K562 (cell line): ENCODE measurements at regions not wholly inside any gene's neighbourhood (a gene's known extent, or its start where the extent isn't known, plus 50 kb on each side); places are given as distances from the start of the nearest gene placed in this dataset.

ENCODE experiments used
- ATAC-seq: fragments of 200-7000 bp; cut with Tn5 transposase; 3 replicates; pipeline ENCODE4 v1.9.1; 2020; ENCODE audit warnings: moderate library complexity
- BruUV-seq: library from RNA; stranded (reverse); fragments of 400-500 nt; replicated peaks from 2 replicates; lab custom pipeline; 2021; lab: Mats Ljungman, UMichigan
- CTCF ChIA-PET: fragments of 300-600 bp; formaldehyde crosslinking; extraction: SDS; loops from one replicate; lab custom pipeline; 2021; ENCODE audit warnings: low intra/inter-chr PET ratio; lab: Yijun Ruan, JAX
- POLR2A ChIA-PET: fragments of 300-600, 350-650 bp; sonication (Branson Sonifier 250); formaldehyde crosslinking; extraction: SDS; loops from one replicate; lab custom pipeline; 2021; ENCODE audit warnings: antibody characterized with exemption, inconsistent platforms; lab: Yijun Ruan, JAX
- DNase-seq, 4 experiments: peaks; one replicate each; pipeline versions ENCODE4 v3.0.0 to v3.0.0-alpha.2; 2011 to 2018; ENCODE audit warnings: low spot score in 3 of 4, mixed read lengths in 3 of 4; ENCODE audit errors: extremely low read depth in 1 of 4
- FAIRE-seq: peaks from 2 replicates; lab custom pipeline; 2011; peaks lifted over from hg19 to GRCh38; lab: Jason Lieb, UNC
- H2AFZ ChIP-seq: 2 replicates; pipeline ENCODE4 v1.6.0; 2011; ENCODE audit warnings: low read depth, low read length, control low read depth, inconsistent platforms
- H3K27ac ChIP-seq: fragments of 200-600 bp; 3 replicates; pipeline ENCODE4 v1.8.0; 2011; ENCODE audit warnings: low read depth, mild to moderate bottlenecking, control low read depth, inconsistent platforms, low read length, moderate library complexity, mixed read lengths; ENCODE audit errors: extremely low read depth
- H3K27me3 ChIP-seq, 2 experiments: fragments of 300-600 bp in 1 of 2; 2 replicates in 1 of 2; 3 replicates in 1 of 2; pipeline versions ENCODE4 v1.6.0 to v1.8.0; 2011; ENCODE audit warnings: inconsistent platforms in 2 of 2, low read length in 2 of 2, mild to moderate bottlenecking in 1 of 2, mixed read lengths in 1 of 2, moderate library complexity in 1 of 2; ENCODE audit not compliant: control insufficient read depth in 2 of 2, insufficient read depth in 2 of 2
- H3K36me3 ChIP-seq: fragments of 300-600 bp; 3 replicates; pipeline ENCODE4 v1.8.0; 2011; ENCODE audit warnings: mild to moderate bottlenecking, low read length, inconsistent platforms; ENCODE audit not compliant: control insufficient read depth, insufficient read depth
- H3K4me1 ChIP-seq, 2 experiments: fragments of 200-600 bp in 1 of 2; replicated peaks in 1 of 2; 2 replicates in 1 of 2; 3 replicates in 1 of 2; pipeline versions ENCODE4 v1.5.1 to v1.8.0; 2011; ENCODE audit warnings: inconsistent platforms in 2 of 2, low read length in 2 of 2, mild to moderate bottlenecking in 1 of 2, mixed read lengths in 1 of 2, moderate library complexity in 1 of 2; ENCODE audit not compliant: control insufficient read depth in 2 of 2, insufficient read depth in 2 of 2
- H3K4me2 ChIP-seq: 2 replicates; pipeline ENCODE4 v1.6.1; 2011; ENCODE audit warnings: low read length, control low read depth, inconsistent platforms, mixed read lengths; ENCODE audit not compliant: insufficient read depth
- H3K4me3 ChIP-seq: fragments of 200-600 bp; sonication (generic), shearing (Covaris generic); 2 replicates; pipeline ENCODE4 v1.5.1; 2016; ENCODE audit warnings: control low read depth, inconsistent platforms
- H3K79me2 ChIP-seq: fragments of 200-600 bp; 3 replicates; pipeline ENCODE4 v1.8.0; 2011; ENCODE audit warnings: low read length, inconsistent platforms; ENCODE audit not compliant: control insufficient read depth, insufficient read depth
- H3K9ac ChIP-seq, 2 experiments: 2 replicates each; pipeline versions ENCODE4 v1.6.0 to v1.6.1; 2011; ENCODE audit warnings: low read depth in 2 of 2, low read length in 2 of 2, control low read depth in 1 of 2, inconsistent platforms in 1 of 2, mild to moderate bottlenecking in 1 of 2, mixed read lengths in 1 of 2; ENCODE audit not compliant: insufficient read depth in 1 of 2
- H3K9me1 ChIP-seq: one replicate; pipeline ENCODE4 v1.6.0; 2011; ENCODE audit warnings: inconsistent platforms, mild to moderate bottlenecking, low read length, moderate library complexity; ENCODE audit not compliant: control insufficient read depth, insufficient read depth
- H3K9me3 ChIP-seq: replicated peaks from 2 replicates; pipeline ENCODE4 v1.5.1; 2011; ENCODE audit warnings: low read depth, low read length, inconsistent platforms; ENCODE audit not compliant: control insufficient read depth, insufficient read depth
- H4K20me1 ChIP-seq: replicated peaks from 2 replicates; pipeline ENCODE4 v1.6.1; 2011; ENCODE audit warnings: low read length, inconsistent platforms, mixed read lengths; ENCODE audit not compliant: control insufficient read depth, insufficient read depth
- CEBPG ChIP-seq, 3 experiments: fragments of 200-800 bp in 1 of 3; sonication (Bioruptor generic) in 1 of 3; sonication (generic) in 1 of 3; formaldehyde crosslinking in 1 of 3; IDR thresholded peaks in 2 of 3; conservative IDR thresholded peaks in 1 of 3; 2 replicates each; pipeline versions ENCODE4 v1.6.1 to v1.8.0; 2016 to 2022; ENCODE audit warnings: missing compliant biosample characterization in 2 of 3, missing genetic modification characterization in 2 of 3, mild to moderate bottlenecking in 1 of 3, missing genetic modification reagents in 1 of 3
- HNRNPLL ChIP-seq: fragments of 200-400 bp; formaldehyde crosslinking; IDR thresholded peaks from 2 replicates; pipeline ENCODE4 v1.6.1; 2017; ENCODE audit warnings: low read length, low read depth, mild to moderate bottlenecking; ENCODE audit not compliant: poor library complexity, severe bottlenecking
- HOMEZ ChIP-seq: fragments of 250-450 bp; sonication (Bioruptor Pico); IDR thresholded peaks from 2 replicates; pipeline ENCODE4 v1.4.0; 2020; ENCODE audit warnings: mild to moderate bottlenecking, moderate library complexity
- ILF3 ChIP-seq: fragments of 450-650 bp; IDR thresholded peaks from 2 replicates; pipeline ENCODE4 v1.6.1; 2018; ENCODE audit warnings: antibody characterized with exemption, mild to moderate bottlenecking, moderate library complexity, borderline replicate concordance
- MAFG ChIP-seq: fragments of 450-650 bp; conservative IDR thresholded peaks from 2 replicates; pipeline ENCODE4 v1.6.1; 2016; ENCODE audit warnings: missing genetic modification characterization, missing compliant biosample characterization
- MTF1 ChIP-seq: fragments of 250-450 bp; sonication (Bioruptor Pico); IDR thresholded peaks from 2 replicates; pipeline ENCODE4 v1.9.0; 2021; ENCODE audit warnings: moderate library complexity, mild to moderate bottlenecking, inconsistent platforms, borderline replicate concordance
- RBM17 ChIP-seq: fragments of 200-400 bp; formaldehyde crosslinking; IDR thresholded peaks from 2 replicates; pipeline ENCODE4 v1.6.1; 2017; ENCODE audit warnings: low read depth, mild to moderate bottlenecking, low read length, borderline replicate concordance
- SMC3 ChIP-seq: conservative IDR thresholded peaks from 2 replicates; pipeline ENCODE4 v1.6.1; 2011; ENCODE audit warnings: low read depth, low read length, improper control_type of control experiment; ENCODE audit not compliant: insufficient read depth
- ZKSCAN3 ChIP-seq: fragments of 250-450 bp; sonication (Bioruptor Pico); IDR thresholded peaks from 2 replicates; pipeline ENCODE4 v1.4.0; 2020
- ZNF436 ChIP-seq: fragments of 250-450, 450-650 bp; sonication (Bioruptor Pico); formaldehyde crosslinking; IDR thresholded peaks from 2 replicates; pipeline ENCODE4 v1.7.0; 2020; ENCODE audit warnings: mild to moderate bottlenecking
- ZNF583 ChIP-seq: fragments of 250-450 bp; sonication (Bioruptor Pico); IDR thresholded peaks from 2 replicates; pipeline ENCODE4 v1.4.0; 2020
- WGBS: fragments of 100-300 bp; shearing (Covaris generic); methylation state at CpG from one replicate; pipeline ENCODE4 v1.1.6; 2016; ENCODE audit warnings: low coverage, mixed read lengths; ENCODE audit not compliant: insufficient coverage; ENCODE audit errors: missing lambda C conversion rate; 5-methylcytosine and 5-hydroxymethylcytosine counted together
- in situ Hi-C: fragments of 300-500 bp; cut with MboI; formaldehyde crosslinking; loops from 4 replicates; pipeline ENCODE4 v1.15.0; 2018; ENCODE audit warnings: inconsistent platforms, mixed read lengths
- intact Hi-C: fragments of 100-400 bp; cut with micrococcal nuclease; formaldehyde crosslinking; loops from 2 replicates; pipeline ENCODE4 v1.14.2; 2022
- TF ChIP-seq, protein P1 (sequence below): fragments of 250-450 bp; sonication (Bioruptor Pico); IDR thresholded peaks from 2 replicates; pipeline ENCODE4 v1.8.0; 2022; ENCODE audit warnings: moderate library complexity, mild to moderate bottlenecking, inconsistent platforms

DNA sequence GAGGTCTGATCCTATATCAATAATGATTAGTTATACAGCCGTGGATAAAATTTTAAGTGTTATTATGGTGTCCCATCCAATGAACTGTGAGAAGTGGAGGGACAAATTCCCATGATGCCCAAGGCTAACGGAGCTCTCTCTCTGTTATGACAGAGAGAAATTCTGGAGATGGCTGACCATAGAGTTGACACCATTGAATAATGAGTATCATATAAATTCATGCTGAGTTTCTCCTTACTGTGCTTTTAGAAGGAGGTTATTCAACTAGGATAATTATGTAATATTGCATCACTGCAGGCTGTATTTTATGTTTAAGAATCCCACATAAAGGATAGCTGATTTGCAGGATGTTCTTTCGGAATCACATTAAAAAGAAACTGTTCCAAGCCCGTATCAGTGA is 82.9 kb downstream of the PYDC2 start:
- intact Hi-C loops = no loop called here
- DNase-seq (no peak), ATAC-seq (no peak), FAIRE-seq (no peak)
- Histone ChIP-seq H2AFZ (no peak overlapping the region), H4K20me1 (no peaks in the 10 kb centered on the region), H3K9ac (no peak overlapping the region), H3K27ac (no peak overlapping the region), H3K4me2 (no peak overlapping the region), H3K4me3 (no peak overlapping the region), H3K36me3 (peaks cover 13% of the 10 kb centered on the region; the same call in 1 of the 3 replicates), H3K9me3 (no peaks in the 10 kb centered on the region; the same call in 1 of the 2 replicates), H3K9me1 (peaks cover 3% of the 10 kb centered on the region), H3K79me2 (no peaks in the 10 kb centered on the region), H3K4me1 (no peaks in the 10 kb centered on the region), H3K27me3 (no peaks in the 10 kb centered on the region)
- CTCF ChIA-PET = no interaction called here
- WGBS = 75% methylated on average over 4 of the region's 4 CpGs
- BruUV-seq = no TSS peak
- in situ Hi-C loops = no loop called here
- POLR2A ChIA-PET = no interaction called here
- no peak for TF ChIP-seq HOMEZ (CRISPR knock-in tag)
- TF ChIP-seq CEBPG (CRISPR knock-in tag; IDR thresholded peaks at IDR 0.05) = no peak
- TF ChIP-seq CEBPG (tag; conservative IDR thresholded peaks at IDR 0.05 in 1 of 2, IDR thresholded peaks at IDR 0.05 in 1 of 2) = peak; percentile 29 to 61; a peak in 2 of 4 replicates

GRCh38 chr3:191549357-191549756 is 88.4 kb downstream of the PYDC2 start:
- H2AFZ ChIP-seq = no peak overlapping the region
- no peaks in the 10 kb centered on the region for H3K9me1 ChIP-seq
- CTCF ChIA-PET = no interaction called here
- no peaks in the 10 kb centered on the region for H3K27me3 ChIP-seq
- H3K4me3 ChIP-seq = no peak overlapping the region
- no peak for DNase-seq
- H3K36me3 ChIP-seq = peaks cover 14% of the 10 kb centered on the region; the same call in 1 of the 3 replicates
- H3K4me1 ChIP-seq = no peaks in the 10 kb centered on the region
- H3K4me2 ChIP-seq = no peak overlapping the region
- no peaks in the 10 kb centered on the region for H4K20me1 ChIP-seq
- intact Hi-C loops = no loop called here
- WGBS = 18% methylated on average over 1 of the region's 1 CpG
- no TSS peak for BruUV-seq
- ATAC-seq = no peak
- no peak overlapping the region for H3K9ac ChIP-seq
- in situ Hi-C loops = no loop called here
- no peaks in the 10 kb centered on the region for H3K79me2 ChIP-seq
- POLR2A ChIA-PET = no interaction called here
- TF ChIP-seq MAFG = no peak
- no peak for TF ChIP-seq ZNF436 (CRISPR knock-in tag)
- TF ChIP-seq MTF1 (CRISPR knock-in tag) = no peak
- TF ChIP-seq, protein P1, sequence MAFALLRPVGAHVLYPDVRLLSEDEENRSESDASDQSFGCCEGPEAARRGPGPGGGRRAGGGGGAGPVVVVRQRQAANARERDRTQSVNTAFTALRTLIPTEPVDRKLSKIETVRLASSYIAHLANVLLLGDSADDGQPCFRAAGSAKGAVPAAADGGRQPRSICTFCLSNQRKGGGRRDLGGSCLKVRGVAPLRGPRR (CRISPR knock-in tag) = no peak
- no peak for TF ChIP-seq ZNF583 (CRISPR knock-in tag)
- no peak for TF ChIP-seq SMC3
- TF ChIP-seq RBM17 = no peak
- TF ChIP-seq ILF3 = no peak
- TF ChIP-seq ZKSCAN3 (CRISPR knock-in tag) = no peak
- no peak for TF ChIP-seq HNRNPLL
- FAIRE-seq = no peak
- H3K9me3 ChIP-seq = no peaks in the 10 kb centered on the region; the same call in 1 of the 2 replicates
- no peak overlapping the region for H3K27ac ChIP-seq
